GM18951 (cell line): ENCODE measurements at regions not wholly inside any gene's neighbourhood (a gene's known extent, or its start where the extent isn't known, plus 50 kb on each side); places are given as distances from the start of the nearest gene placed in this dataset.

Experiments
- POLR2A ChIP-seq: IDR thresholded peaks from 4 replicates; pipeline ENCODE4 v1.6.1; 2011; ENCODE audit warnings: mild to moderate bottlenecking; ENCODE audit not compliant: insufficient read length, insufficient read depth; ENCODE audit errors: extremely low read depth
- in situ Hi-C: fragments of 300-500 bp; cut with MboI; formaldehyde crosslinking; loops from one replicate; pipeline ENCODE4 v1.12.0; 2022; ENCODE audit warnings: low sequenced_read_pairs, mixed read lengths, inconsistent platforms; ENCODE audit not compliant: unreplicated experiment

- in situ Hi-C loops = no loop called here
- TF ChIP-seq POLR2A = no peak
These were observed 110.8 kb downstream of the EDN3 start for GRCh38 chr20:59411170-59411569.

- in situ Hi-C loops = no loop called here
- no peak for TF ChIP-seq POLR2A
These were observed 111.2 kb downstream of the EDN3 start for GRCh38 chr20:59411589-59411988.

- in situ Hi-C loops = no loop called here
- no peak for TF ChIP-seq POLR2A
These were observed 111.8 kb downstream of the EDN3 start for GRCh38 chr20:59412181-59412580.

GRCh38 chr20:59412875-59413284, 112.5 kb downstream of the EDN3 start:
- no peak for TF ChIP-seq POLR2A
- in situ Hi-C loops = no loop called here

- in situ Hi-C loops = no loop called here
- no peak for TF ChIP-seq POLR2A
These were observed 113.0 kb downstream of the EDN3 start for GRCh38 chr20:59413326-59413865.

- no peak for TF ChIP-seq POLR2A
- in situ Hi-C loops = no loop called here
These were observed 114.7 kb downstream of the EDN3 start for GRCh38 chr20:59414936-59415623.

- in situ Hi-C loops = no loop called here
- TF ChIP-seq POLR2A = no peak
These were observed 116.5 kb downstream of the EDN3 start for GRCh38 chr20:59416916-59417315.

GRCh38 chr20:59421089-59421488, 120.7 kb downstream of the EDN3 start:
- TF ChIP-seq POLR2A = no peak
- in situ Hi-C loops = no loop called here

GRCh38 chr20:59421920-59422637, 121.7 kb downstream of the EDN3 start:
- no peak for TF ChIP-seq POLR2A
- in situ Hi-C loops = no loop called here

GRCh38 chr20:59422872-59423544, 122.6 kb downstream of the EDN3 start:
- TF ChIP-seq POLR2A = no peak
- in situ Hi-C loops = no loop called here

GRCh38 chr20:59424976-59425375, 124.6 kb downstream of the EDN3 start:
- no peak for TF ChIP-seq POLR2A
- in situ Hi-C loops = no loop called here

- no peak for TF ChIP-seq POLR2A
- in situ Hi-C loops = no loop called here
These were observed 125.2 kb downstream of the EDN3 start for GRCh38 chr20:59425572-59425971.

- in situ Hi-C loops = no loop called here
- no peak for TF ChIP-seq POLR2A
These were observed 127.6 kb downstream of the EDN3 start for GRCh38 chr20:59428006-59428405.

GRCh38 chr20:59428441-59429205, 128.2 kb downstream of the EDN3 start:
- in situ Hi-C loops = no loop called here
- no peak for TF ChIP-seq POLR2A
